ENCODE measurements at regions not wholly inside any gene's neighbourhood (a gene's known extent, or its start where the extent isn't known, plus 50 kb on each side); places are given as distances from the start of the nearest gene placed in this dataset.

DNA sequence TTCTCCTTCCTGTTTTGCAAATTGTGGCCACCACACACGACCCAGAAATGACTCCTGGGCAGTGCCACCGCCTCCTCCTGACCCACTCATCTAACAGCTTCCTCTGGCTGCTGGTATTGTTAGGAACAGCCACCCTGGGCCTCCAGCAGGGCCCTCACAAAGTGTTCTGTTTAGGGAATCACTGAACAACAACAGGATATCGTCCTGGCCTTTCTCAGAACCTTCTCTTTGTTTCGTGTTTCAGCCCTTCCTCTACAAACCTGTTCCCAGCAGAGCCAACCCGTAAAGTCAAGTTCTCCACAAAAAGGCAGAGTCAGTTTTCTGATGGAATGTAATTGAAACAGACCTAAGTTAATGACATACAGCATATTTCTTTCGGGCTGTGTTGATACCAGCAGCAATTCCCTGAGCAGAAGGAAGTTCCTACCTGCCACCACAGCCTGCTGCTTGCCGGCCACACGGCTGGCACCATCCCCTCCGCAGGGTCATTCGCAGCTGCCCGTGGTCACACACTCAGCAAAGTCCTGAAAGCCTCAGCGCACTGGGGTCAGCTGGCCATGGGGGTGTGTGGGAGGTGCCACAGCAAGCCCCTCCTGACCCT is 91.7 kb upstream of the PITRM1 start:
- TF ChIP-seq, protein P1, sequence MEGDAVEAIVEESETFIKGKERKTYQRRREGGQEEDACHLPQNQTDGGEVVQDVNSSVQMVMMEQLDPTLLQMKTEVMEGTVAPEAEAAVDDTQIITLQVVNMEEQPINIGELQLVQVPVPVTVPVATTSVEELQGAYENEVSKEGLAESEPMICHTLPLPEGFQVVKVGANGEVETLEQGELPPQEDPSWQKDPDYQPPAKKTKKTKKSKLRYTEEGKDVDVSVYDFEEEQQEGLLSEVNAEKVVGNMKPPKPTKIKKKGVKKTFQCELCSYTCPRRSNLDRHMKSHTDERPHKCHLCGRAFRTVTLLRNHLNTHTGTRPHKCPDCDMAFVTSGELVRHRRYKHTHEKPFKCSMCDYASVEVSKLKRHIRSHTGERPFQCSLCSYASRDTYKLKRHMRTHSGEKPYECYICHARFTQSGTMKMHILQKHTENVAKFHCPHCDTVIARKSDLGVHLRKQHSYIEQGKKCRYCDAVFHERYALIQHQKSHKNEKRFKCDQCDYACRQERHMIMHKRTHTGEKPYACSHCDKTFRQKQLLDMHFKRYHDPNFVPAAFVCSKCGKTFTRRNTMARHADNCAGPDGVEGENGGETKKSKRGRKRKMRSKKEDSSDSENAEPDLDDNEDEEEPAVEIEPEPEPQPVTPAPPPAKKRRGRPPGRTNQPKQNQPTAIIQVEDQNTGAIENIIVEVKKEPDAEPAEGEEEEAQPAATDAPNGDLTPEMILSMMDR (conservative IDR thresholded peaks at IDR 0.05 in 1 of 2, IDR thresholded peaks at IDR 0.05 in 1 of 2; ENCODE audit: low read depth in 1 of 2, low read length in 2 of 2): no peak
- TF ChIP-seq EZH2 (IDR thresholded peaks at IDR 0.05; ENCODE audit: low read length, missing control alignments): no peak
